ENCODE measurements at regions not wholly inside any gene's neighbourhood (a gene's known extent, or its start where the extent isn't known, plus 50 kb on each side); places are given as distances from the start of the nearest gene placed in this dataset.

GRCh38 chr9:78101247-78101646, 69.6 kb upstream of the GNAQ start:
- no peak for TF ChIP-seq EZH2phosphoT487 (IDR thresholded peaks at IDR 0.05; ENCODE audit: insufficient read depth, low read depth)
- TF ChIP-seq EZH2 (IDR thresholded peaks at IDR 0.05; ENCODE audit: insufficient read depth, poor library complexity, severe bottlenecking): no peak

Data from GM23248 (cell line).